SK-N-SH (cell line): ENCODE measurements at regions not wholly inside any gene's neighbourhood (a gene's known extent, or its start where the extent isn't known, plus 50 kb on each side); places are given as distances from the start of the nearest gene placed in this dataset.

Experiments
- CTCF ChIA-PET: fragments of 300-600, 350-600 bp; formaldehyde crosslinking; extraction: SDS; loops from one replicate; lab custom pipeline; 2021; lab: Yijun Ruan, JAX
- POLR2A ChIA-PET: fragments of 350-600 bp; sonication (Branson Sonifier 250); formaldehyde crosslinking; extraction: SDS; loops from one replicate; lab custom pipeline; 2020; ENCODE audit warnings: antibody characterized with exemption, inconsistent platforms; lab: Yijun Ruan, JAX
- DNase-seq: peaks from one replicate; pipeline ENCODE4 v3.0.0; 2012
- H2AFZ ChIP-seq: fragments of 200-600 bp; sonication (generic); 2 replicates; pipeline ENCODE4 v1.8.1; 2016; ENCODE audit warnings: antibody characterized with exemption, mild to moderate bottlenecking, low read depth
- H3F3A ChIP-seq: fragments of 200-600 bp; sonication (generic); replicated peaks from 2 replicates; pipeline ENCODE3; 2016; ENCODE audit warnings: antibody characterized with exemption, mild to moderate bottlenecking; ENCODE audit not compliant: insufficient read depth
- H3K27ac ChIP-seq, 2 experiments: fragments of 200-500 bp in 1 of 2; fragments of 200-600 bp in 1 of 2; sonication (Bioruptor generic) in 1 of 2; sonication (generic), shearing (Covaris generic) in 1 of 2; 2 replicates each; pipeline versions ENCODE4 v1.5.1 to v1.6.1; 2014 to 2016; ENCODE audit warnings: low read depth in 2 of 2, inconsistent platforms in 1 of 2, low read length in 1 of 2, mild to moderate bottlenecking in 1 of 2, mixed read lengths in 1 of 2
- H3K27me3 ChIP-seq: fragments of 200-600 bp; sonication (generic), shearing (Covaris generic); 2 replicates; pipeline ENCODE4 v1.6.1; 2016; ENCODE audit warnings: mixed run types; ENCODE audit not compliant: insufficient read depth
- H3K36me3 ChIP-seq, 2 experiments: fragments of 200-500 bp in 1 of 2; fragments of 200-600 bp in 1 of 2; sonication (Bioruptor generic) in 1 of 2; sonication (generic) in 1 of 2; replicated peaks in 1 of 2; 2 replicates each; pipeline versions ENCODE3 to v1.5.1; 2014 to 2016; ENCODE audit warnings: low read length in 1 of 2, mild to moderate bottlenecking in 1 of 2; ENCODE audit not compliant: insufficient read depth in 2 of 2, control insufficient read depth in 1 of 2
- H3K4me1 ChIP-seq, 2 experiments: fragments of 200-500 bp in 1 of 2; fragments of 200-600 bp in 1 of 2; sonication (Bioruptor generic) in 1 of 2; sonication (generic), shearing (Covaris generic) in 1 of 2; 2 replicates each; pipeline versions ENCODE4 v1.5.1 to v1.6.1; 2014 to 2016; ENCODE audit warnings: low read depth in 1 of 2, low read length in 1 of 2, mixed run types in 1 of 2; ENCODE audit not compliant: insufficient read depth in 2 of 2, control insufficient read depth in 1 of 2
- H3K4me2 ChIP-seq: fragments of 200-600 bp; sonication (generic), shearing (Covaris generic); 2 replicates; pipeline ENCODE4 v1.6.1; 2017; ENCODE audit warnings: mixed run types
- H3K4me3 ChIP-seq, 2 experiments: fragments of 200-500 bp in 1 of 2; fragments of 200-600 bp in 1 of 2; sonication (Bioruptor generic) in 1 of 2; sonication (generic), shearing (Covaris generic) in 1 of 2; 2 replicates each; pipeline versions ENCODE4 v1.5.1 to v1.8.1; 2014 to 2016; ENCODE audit warnings: low read depth in 2 of 2, inconsistent platforms in 1 of 2, low read length in 1 of 2, mild to moderate bottlenecking in 1 of 2, mixed read lengths in 1 of 2, moderate library complexity in 1 of 2
- H3K79me2 ChIP-seq: fragments of 200-600 bp; sonication (generic); 2 replicates; pipeline ENCODE4 v1.8.1; 2017; ENCODE audit warnings: mild to moderate bottlenecking; ENCODE audit not compliant: insufficient read depth
- H3K9ac ChIP-seq: fragments of 200-600 bp; sonication (generic); 2 replicates; pipeline ENCODE4 v1.6.1; 2017; ENCODE audit warnings: mixed run types
- H3K9me2 ChIP-seq: fragments of 200-600 bp; sonication (generic); 2 replicates; pipeline ENCODE4 v1.6.1; 2017; ENCODE audit warnings: mixed run types
- H3K9me3 ChIP-seq: fragments of 200-600 bp; sonication (generic); 2 replicates; pipeline ENCODE4 v1.6.1; 2017; ENCODE audit warnings: mixed run types, mild to moderate bottlenecking, moderate library complexity
- H4K20me1 ChIP-seq: fragments of 200-600 bp; sonication (generic); 2 replicates; pipeline ENCODE4 v1.6.1; 2017; ENCODE audit warnings: mild to moderate bottlenecking, mixed run types; ENCODE audit not compliant: insufficient read depth
- CTCF ChIP-seq: fragments of 200-600 bp; sonication (generic); IDR thresholded peaks from 2 replicates; pipeline ENCODE4 v1.6.1; 2017; ENCODE audit warnings: antibody characterized with exemption, mild to moderate bottlenecking, moderate library complexity
- ELF1 ChIP-seq: IDR thresholded peaks from 2 replicates; pipeline ENCODE4 v1.4.0; 2012
- EP300 ChIP-seq, 2 experiments: IDR thresholded peaks; 2 replicates each; pipeline versions ENCODE4 v1.4.0 to v1.6.1; 2012; ENCODE audit warnings: borderline replicate concordance in 1 of 2, low read depth in 1 of 2, low read length in 1 of 2
- FOSL2 ChIP-seq: IDR thresholded peaks from 2 replicates; pipeline ENCODE4 v1.4.0; 2012; ENCODE audit warnings: low read depth, mild to moderate bottlenecking, moderate library complexity, borderline replicate concordance
- FOXJ3 ChIP-seq: sonication (generic); formaldehyde crosslinking; IDR thresholded peaks from 2 replicates; pipeline ENCODE4 v1.5.1; 2020; ENCODE audit warnings: mild to moderate bottlenecking, missing genetic modification reagents
- GATA2 ChIP-seq: sonication (generic); formaldehyde crosslinking; IDR thresholded peaks from 2 replicates; pipeline ENCODE4 v1.5.0; 2020; ENCODE audit warnings: mild to moderate bottlenecking, missing genetic modification reagents
- IRF3 ChIP-seq: fragments of 150-350 bp; IDR thresholded peaks from 2 replicates; pipeline ENCODE4 v1.6.1; 2016; ENCODE audit warnings: mild to moderate bottlenecking, low read depth, low read length
- MXI1 ChIP-seq: IDR thresholded peaks from 2 replicates; pipeline ENCODE4 v1.6.1; 2012; ENCODE audit warnings: mild to moderate bottlenecking, low read depth, low read length, improper control_type of control experiment
- NFIC ChIP-seq: IDR thresholded peaks from 2 replicates; pipeline ENCODE4 v1.4.0; 2012; ENCODE audit warnings: borderline replicate concordance
- PBX3 ChIP-seq: IDR thresholded peaks from 2 replicates; pipeline ENCODE4; 2012
- POLR2AphosphoS5 ChIP-seq: IDR thresholded peaks from 2 replicates; pipeline ENCODE4 v1.6.1; 2012; ENCODE audit warnings: low read depth, low read length
- RAD21 ChIP-seq: IDR thresholded peaks from 2 replicates; pipeline ENCODE4 v1.6.1; 2012; ENCODE audit warnings: mild to moderate bottlenecking, low read length
- RCOR1 ChIP-seq: fragments of 150-350 bp; IDR thresholded peaks from 2 replicates; pipeline ENCODE4 v1.6.1; 2017; ENCODE audit warnings: antibody characterized with exemption, low read length
- RXRA ChIP-seq: IDR thresholded peaks from 2 replicates; pipeline ENCODE4 v1.4.0; 2012; ENCODE audit warnings: low read depth, mild to moderate bottlenecking, borderline replicate concordance
- SIN3A ChIP-seq: IDR thresholded peaks from 2 replicates; pipeline ENCODE4 v1.6.1; 2012; ENCODE audit warnings: low read depth, mild to moderate bottlenecking, low read length, moderate library complexity, borderline replicate concordance
- TCF12 ChIP-seq: IDR thresholded peaks from 2 replicates; pipeline ENCODE4 v1.4.0; 2012
- TEAD4 ChIP-seq: IDR thresholded peaks from 2 replicates; pipeline ENCODE4 v1.4.0; 2012; ENCODE audit warnings: mild to moderate bottlenecking, borderline replicate concordance; ENCODE audit not compliant: insufficient read depth
- USF1 ChIP-seq: IDR thresholded peaks from 2 replicates; pipeline ENCODE4 v1.4.0; 2012; ENCODE audit warnings: low read depth, borderline replicate concordance
- WGBS: methylation state at CpG from one replicate; pipeline ENCODE4 v1.1.6; 2017; ENCODE audit warnings: low lambda C conversion rate; 5-methylcytosine and 5-hydroxymethylcytosine counted together

GRCh38 chr7:51569581-51569980 is 253.0 kb upstream of the COBL start:
- DNase-seq: no peak
- no peaks in the 10 kb centered on the region for H3K4me1 ChIP-seq
- H4K20me1 ChIP-seq: no peaks in the 10 kb centered on the region
- H3F3A ChIP-seq: no peaks in the 10 kb centered on the region
- H3K9me3 ChIP-seq: peaks cover 6% of the 10 kb centered on the region; the same call in 1 of the 2 replicates
- H3K4me2 ChIP-seq: no peak overlapping the region
- H3K27me3 ChIP-seq: no peaks in the 10 kb centered on the region
- H3K9ac ChIP-seq: no peak overlapping the region
- no peak overlapping the region for H3K27ac ChIP-seq
- POLR2A ChIA-PET: no interaction called here
- H3K79me2 ChIP-seq: no peaks in the 10 kb centered on the region
- no peak for TF ChIP-seq RAD21
- no peak for TF ChIP-seq EP300 (IDR thresholded peaks at IDR 0.05; ENCODE audit: borderline replicate concordance in 1 of 2, low read depth in 1 of 2, low read length in 1 of 2)
- no peak for TF ChIP-seq FOXJ3
- no peak for TF ChIP-seq RCOR1
- no peaks in the 10 kb centered on the region for H3K9me2 ChIP-seq
- CTCF ChIA-PET: interaction anchor here (0.8 kb wide), 1 partner anchor 139 kb away, joined by 3 read pairs; no protein-coding TSS in a partner anchor
- no peaks in the 10 kb centered on the region for H3K36me3 ChIP-seq
- no peak overlapping the region for H3K4me3 ChIP-seq
- WGBS: 32% methylated on average over 3 of the region's 3 CpGs
- H2AFZ ChIP-seq: no peak overlapping the region

- ChIA-PET CTCF (interaction anchor here (0.8 kb wide), 1 partner anchor 139 kb away, joined by 3 read pairs; no protein-coding TSS in a partner anchor), POLR2A (no interaction called here)
- H2AFZ ChIP-seq: no peak overlapping the region
- H3K9me3 ChIP-seq: peaks cover 6% of the 10 kb centered on the region; the same call in 1 of the 2 replicates
- H3K4me1 ChIP-seq: no peaks in the 10 kb centered on the region
- H3K4me3 ChIP-seq: no peak overlapping the region
- H4K20me1 ChIP-seq: no peaks in the 10 kb centered on the region
- 15% methylated on average over 5 of the region's 5 CpGs for WGBS
- no peaks in the 10 kb centered on the region for H3K9me2 ChIP-seq
- no peaks in the 10 kb centered on the region for H3K27me3 ChIP-seq
- DNase-seq: no peak
- H3K27ac ChIP-seq: no peak overlapping the region
- no peak for TF ChIP-seq ELF1
- no peaks in the 10 kb centered on the region for H3K36me3 ChIP-seq
- no peaks in the 10 kb centered on the region for H3K79me2 ChIP-seq
- H3F3A ChIP-seq: no peaks in the 10 kb centered on the region
- no peak overlapping the region for H3K4me2 ChIP-seq
- no peak overlapping the region for H3K9ac ChIP-seq
Observed at GRCh38 chr7:51569176-51569575, 252.6 kb upstream of the COBL start.

GRCh38 chr7:51551070-51551469 is 234.5 kb upstream of the COBL start:
- Histone ChIP-seq H3K4me1 (no peaks in the 10 kb centered on the region), H4K20me1 (no peaks in the 10 kb centered on the region), H2AFZ (no peak overlapping the region), H3K9me2 (no peaks in the 10 kb centered on the region), H3K79me2 (no peaks in the 10 kb centered on the region), H3K9ac (no peak overlapping the region), H3K27ac (no peak overlapping the region), H3K27me3 (no peaks in the 10 kb centered on the region), H3F3A (no peaks in the 10 kb centered on the region), H3K36me3 (no peaks in the 10 kb centered on the region), H3K4me3 (no peak overlapping the region), H3K9me3 (peaks cover 7% of the 10 kb centered on the region; the same call in 1 of the 2 replicates), H3K4me2 (no peak overlapping the region)
- DNase-seq: no peak
- CTCF ChIA-PET: no interaction called here
- 10% methylated on average over 3 of the region's 4 CpGs for WGBS
- TF ChIP-seq MXI1 (no peak), TEAD4 (no peak), RXRA (no peak), CTCF (no peak), IRF3 (no peak), NFIC (no peak), POLR2AphosphoS5 (no peak), SIN3A (no peak), PBX3 (no peak), GATA2 (CRISPR knock-in tag) (no peak), TCF12 (no peak), RCOR1 (no peak), FOSL2 (no peak), FOXJ3 (no peak), ELF1 (no peak), USF1 (no peak)
- POLR2A ChIA-PET: no interaction called here
